Limb (tissue), 2 donors: ENCODE measurements at regions not wholly inside any gene's neighbourhood (a gene's known extent, or its start where the extent isn't known, plus 50 kb on each side); places are given as distances from the start of the nearest gene placed in this dataset.

Experiments used
- DNase-seq, 2 donors: peaks; one replicate each; pipeline ENCODE4 v3.0.0-alpha.2; 2016; ENCODE audit errors: extremely low spot score in 2 of 2

- DNase-seq, result no peak
Measured at GRCh38 chr21:21722731-21723130, 724.5 kb downstream of the NCAM2 start.

GRCh38 chr21:21730512-21730911 is 732.3 kb downstream of the NCAM2 start:
- DNase-seq, result no peak

- no peak for DNase-seq
Measured at GRCh38 chr21:21731626-21732025, 733.4 kb downstream of the NCAM2 start.

GRCh38 chr21:21734088-21734487 is 735.9 kb downstream of the NCAM2 start:
- no peak for DNase-seq

- no peak for DNase-seq
Measured at GRCh38 chr21:21737186-21737585, 739.0 kb downstream of the NCAM2 start.

- DNase-seq, result no peak
Measured at GRCh38 chr21:21740207-21740606, 742.0 kb downstream of the NCAM2 start.

GRCh38 chr21:21750124-21750825 is 752.1 kb downstream of the NCAM2 start:
- DNase-seq, result no peak

- DNase-seq, result no peak
Measured at GRCh38 chr21:21751286-21751685, 753.1 kb downstream of the NCAM2 start.

GRCh38 chr21:21762855-21763254 is 764.6 kb downstream of the NCAM2 start:
- DNase-seq, result no peak

GRCh38 chr21:21764281-21764680 is 766.1 kb downstream of the NCAM2 start:
- DNase-seq, result no peak

GRCh38 chr21:21767276-21767675 is 769.1 kb downstream of the NCAM2 start:
- no peak for DNase-seq

- DNase-seq, result no peak
Measured at GRCh38 chr21:21788591-21788990, 790.4 kb downstream of the NCAM2 start.

- no peak for DNase-seq
Measured at GRCh38 chr21:21801921-21802320, 803.7 kb downstream of the NCAM2 start.

- no peak for DNase-seq
Measured at GRCh38 chr21:21806711-21807597, 808.7 kb downstream of the NCAM2 start.

GRCh38 chr21:21807598-21807903 is 809.3 kb downstream of the NCAM2 start:
- no peak for DNase-seq

GRCh38 chr21:21813289-21813688 is 815.1 kb downstream of the NCAM2 start:
- no peak for DNase-seq

- no peak for DNase-seq
Measured at GRCh38 chr21:21813934-21814333, 815.7 kb downstream of the NCAM2 start.

GRCh38 chr21:21816778-21817177 is 818.6 kb downstream of the NCAM2 start:
- DNase-seq, result no peak

GRCh38 chr21:21818898-21819297 is 820.7 kb downstream of the NCAM2 start:
- no peak for DNase-seq

GRCh38 chr21:21828130-21828529 is 829.9 kb downstream of the NCAM2 start:
- no peak for DNase-seq

- DNase-seq, result no peak
Measured at GRCh38 chr21:21831036-21831435, 832.8 kb downstream of the NCAM2 start.

GRCh38 chr21:21845901-21846300 is 847.7 kb downstream of the NCAM2 start:
- DNase-seq, result no peak

- no peak for DNase-seq
Measured at GRCh38 chr21:21851205-21851604, 853.0 kb downstream of the NCAM2 start.
